GM19463 (cell line): ENCODE measurements at regions not wholly inside any gene's neighbourhood (a gene's known extent, or its start where the extent isn't known, plus 50 kb on each side); places are given as distances from the start of the nearest gene placed in this dataset.

ENCODE experiments used
- ATAC-seq: cut with Tn5 transposase; IDR thresholded peaks from one replicate; pipeline ENCODE4 v1.9.1; 2021; ENCODE audit warnings: mild to moderate bottlenecking, moderate library complexity; ENCODE audit not compliant: unreplicated experiment

GRCh38 chr14:58833634-58834378 lies 196.0 kb downstream of the DACT1 start:
- ATAC-seq, result no peak

DNA sequence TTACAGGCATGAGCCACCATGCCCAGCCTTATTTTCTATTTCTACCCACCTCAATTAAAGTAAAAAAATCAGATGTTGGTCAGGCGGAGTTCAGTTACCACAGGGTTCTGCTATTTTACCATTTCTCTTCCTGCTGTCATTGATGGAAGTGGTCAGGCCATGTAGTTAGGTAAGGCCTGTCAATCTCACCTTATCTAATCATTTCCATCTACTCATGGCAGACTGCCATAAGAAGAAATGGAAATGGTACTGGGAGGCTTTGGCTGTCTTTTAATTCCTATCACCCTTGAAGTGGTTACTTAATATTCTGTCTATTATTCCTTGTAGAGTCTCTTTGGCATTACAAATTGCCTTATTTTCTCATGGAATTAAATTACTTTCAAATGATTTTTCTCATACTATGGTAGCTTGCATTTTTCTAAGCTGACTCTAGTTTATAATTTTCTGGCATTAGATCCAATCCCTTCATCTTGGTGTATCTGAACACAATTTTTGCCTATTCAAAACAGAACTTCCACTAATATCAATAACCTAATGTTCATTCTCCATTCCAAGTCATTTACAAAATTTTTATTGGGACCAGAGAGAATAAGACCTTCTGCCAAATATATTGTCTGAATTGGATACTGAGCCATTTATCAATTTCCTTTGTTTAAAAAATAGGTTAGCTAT lies 198.7 kb downstream of the DACT1 start:
- no peak for ATAC-seq

- no peak for ATAC-seq
Measured at GRCh38 chr14:58839233-58839632, 201.5 kb downstream of the DACT1 start.

DNA sequence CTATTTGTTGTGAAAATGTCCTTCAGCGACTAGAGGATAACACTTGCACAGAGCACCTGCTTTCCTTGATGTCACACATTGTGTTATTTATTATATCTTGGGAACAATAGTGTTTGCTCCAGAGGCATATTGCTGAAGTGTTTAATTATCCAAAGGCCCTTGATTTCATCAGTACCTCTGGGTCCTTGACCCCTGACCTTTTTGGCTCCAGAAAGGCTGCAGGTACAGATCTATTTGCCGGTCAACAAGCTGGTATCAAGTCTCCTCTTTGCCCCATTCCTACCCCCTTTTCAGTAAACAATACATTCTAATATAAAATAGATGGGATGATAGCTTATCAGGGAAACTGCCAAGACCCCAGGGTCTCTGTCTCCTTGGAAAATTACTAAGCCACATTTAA lies 206.8 kb downstream of the DACT1 start:
- ATAC-seq, result no peak

DNA sequence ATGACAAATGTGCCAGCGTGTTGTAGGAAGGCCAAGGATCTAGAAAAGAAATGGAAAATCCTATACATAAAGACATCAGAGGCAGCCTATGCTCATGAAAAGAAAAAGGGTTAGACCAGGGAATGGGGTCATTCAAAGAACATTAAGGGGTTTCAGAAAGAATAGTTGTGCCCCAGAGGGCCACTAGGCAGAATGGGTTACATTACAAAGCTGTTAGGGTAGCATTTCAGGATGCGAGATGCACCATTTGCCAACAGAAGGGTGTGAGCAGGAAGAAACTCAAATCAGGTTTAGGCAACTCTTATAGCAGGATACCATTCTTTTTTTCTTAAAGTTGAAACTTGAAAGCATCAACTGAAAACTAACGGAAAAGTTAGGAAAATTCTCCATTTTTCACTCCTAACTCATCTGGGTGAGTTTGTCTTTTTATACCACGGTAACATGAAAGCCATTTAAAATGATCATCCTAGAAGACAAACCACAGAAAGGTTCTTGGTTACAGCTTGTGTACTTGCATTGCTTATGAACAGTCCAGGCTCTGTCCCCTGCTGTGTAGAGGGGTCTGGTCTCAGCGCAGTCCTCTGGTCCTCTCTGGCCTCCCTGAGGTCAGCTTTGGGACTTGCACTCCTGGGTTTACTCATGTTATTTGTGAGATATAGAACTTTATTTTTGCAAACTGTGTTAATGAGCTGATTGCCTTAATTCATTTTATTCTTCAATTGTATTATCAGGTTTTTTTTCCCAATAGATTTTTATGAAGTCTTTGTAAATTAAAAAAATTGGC lies 209.1 kb downstream of the DACT1 start:
- ATAC-seq, result no peak

- ATAC-seq, result no peak
Measured at GRCh38 chr14:58848365-58848764, 210.6 kb downstream of the DACT1 start.

GRCh38 chr14:58849601-58850000 lies 211.8 kb downstream of the DACT1 start:
- no peak for ATAC-seq

GRCh38 chr14:58850011-58850410 lies 212.2 kb downstream of the DACT1 start:
- no peak for ATAC-seq

DNA sequence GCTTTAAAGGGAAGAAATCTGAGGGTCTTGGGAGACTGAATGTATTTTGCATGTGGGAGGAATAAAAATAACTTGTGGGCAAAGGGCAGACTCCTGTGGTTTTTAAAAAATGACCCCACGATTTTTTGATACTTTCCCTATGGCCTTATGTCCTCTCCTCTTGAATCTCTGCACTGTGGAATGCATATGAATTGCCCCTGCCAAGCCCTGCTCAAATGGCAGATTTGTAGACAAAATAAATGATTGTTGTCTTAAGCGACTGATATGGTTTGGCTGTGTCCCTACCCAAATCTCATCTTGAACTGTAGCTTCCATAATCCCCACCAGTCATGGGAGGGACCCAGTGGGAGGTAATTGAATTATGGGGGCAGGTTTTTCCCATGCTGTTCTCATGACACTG lies 223.8 kb downstream of the DACT1 start:
- no peak for ATAC-seq

DNA sequence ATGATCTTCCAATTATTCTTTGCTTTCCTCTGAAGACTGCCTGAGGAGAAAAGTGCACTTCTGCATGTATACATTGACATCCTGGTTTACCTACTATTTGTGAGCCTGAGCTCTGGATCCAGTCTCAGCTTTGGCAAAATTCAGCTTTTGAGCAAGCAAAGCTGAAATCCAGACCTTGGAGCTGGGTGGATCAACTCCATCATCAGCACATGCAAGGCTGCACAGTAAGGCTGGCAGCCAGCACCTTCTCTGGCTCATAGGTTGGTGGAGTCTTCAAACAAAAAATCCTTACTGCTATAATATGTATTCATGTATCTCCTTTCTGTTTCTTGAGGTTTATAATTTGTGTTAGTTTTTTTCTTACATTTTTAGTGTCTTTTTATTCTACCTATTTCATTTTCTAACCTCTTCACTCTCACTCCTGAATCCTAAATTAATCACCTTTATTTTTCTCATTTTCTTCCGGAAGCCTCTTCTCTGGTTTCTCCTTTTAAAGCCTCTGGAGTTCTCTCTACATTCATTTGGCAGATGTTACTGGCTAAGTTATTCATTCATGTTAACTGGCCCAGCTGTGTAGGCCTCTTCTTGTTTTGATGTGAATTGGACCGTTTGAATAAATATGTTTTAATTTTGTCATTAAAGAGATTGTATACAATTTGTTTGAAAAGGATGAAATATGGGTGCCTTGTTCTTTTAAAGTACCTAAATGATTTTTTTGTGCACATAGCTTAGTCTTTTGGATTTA lies 224.8 kb downstream of the DACT1 start:
- ATAC-seq, result no peak

DNA sequence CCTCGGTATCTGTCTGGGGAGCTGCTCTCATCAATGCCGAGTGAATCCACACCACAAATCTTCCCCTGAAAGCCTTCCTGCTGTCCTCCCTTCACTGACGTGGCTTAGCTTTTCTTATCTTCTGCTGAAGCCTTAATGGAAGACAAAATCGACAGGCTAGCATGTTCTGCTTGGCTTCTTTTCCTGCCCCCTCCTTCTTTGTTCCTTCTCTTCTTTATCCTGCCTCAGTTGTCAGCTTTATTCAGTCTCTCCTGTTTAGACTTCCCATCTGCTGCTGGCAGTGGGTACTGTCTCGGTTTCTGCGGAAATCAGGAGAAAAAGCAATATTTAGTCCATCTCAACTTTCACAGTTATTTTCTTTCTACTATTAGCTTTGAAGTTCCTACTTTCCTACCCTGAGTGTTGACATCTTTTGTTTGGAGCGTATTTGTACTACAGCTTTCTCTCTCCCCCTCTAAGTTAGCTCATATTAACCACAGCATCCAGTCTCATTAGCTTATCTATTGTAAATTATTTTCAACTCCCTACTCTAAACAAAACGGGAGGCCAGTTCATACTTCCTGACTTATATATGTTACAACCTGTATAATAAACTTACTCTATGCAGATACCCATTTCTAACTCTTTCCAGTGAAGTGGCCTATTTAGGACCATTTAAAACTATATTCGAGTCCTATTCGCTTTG lies 226.0 kb downstream of the DACT1 start:
- no peak for ATAC-seq

DNA sequence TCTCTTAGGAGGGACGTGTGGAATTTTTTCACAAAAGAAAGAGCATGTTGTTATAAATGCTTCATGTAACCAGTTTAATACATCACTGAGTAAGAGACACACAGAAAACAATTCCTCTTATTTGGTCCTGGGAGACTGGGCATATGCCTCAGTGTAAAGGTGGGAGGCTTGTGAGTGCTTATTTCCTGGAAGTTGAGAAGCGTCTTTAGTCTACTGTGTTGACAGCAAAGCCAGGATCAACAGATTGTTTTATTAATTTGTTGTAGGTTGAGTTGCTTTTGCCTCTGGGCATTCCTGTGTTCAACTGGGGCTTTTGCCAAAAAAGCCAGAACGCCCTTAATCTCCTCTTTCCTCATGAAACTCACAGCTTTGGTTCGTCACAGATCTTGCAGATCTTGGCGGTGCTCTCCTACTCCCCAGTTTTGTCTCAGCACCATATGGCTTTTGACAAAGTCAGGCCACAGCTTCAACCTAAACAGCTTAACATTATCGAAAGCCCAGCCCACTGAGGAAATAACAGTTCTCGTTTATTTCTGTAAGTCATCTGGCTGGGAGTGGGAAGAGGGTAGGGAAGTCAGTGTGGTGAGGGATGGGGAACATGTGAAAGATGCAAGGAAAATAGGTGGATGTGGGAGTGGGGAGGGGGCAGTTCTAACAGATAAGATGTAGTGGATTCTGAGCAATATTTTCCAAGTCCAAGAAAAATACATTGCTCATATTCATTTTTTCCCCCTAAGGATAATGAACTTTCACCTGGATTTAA lies 227.2 kb downstream of the DACT1 start:
- no peak for ATAC-seq

- ATAC-seq, result no peak
Measured at GRCh38 chr14:58865514-58866281, 227.9 kb downstream of the DACT1 start.

GRCh38 chr14:58866391-58866790 lies 228.6 kb downstream of the DACT1 start:
- no peak for ATAC-seq

- no peak for ATAC-seq
Measured at GRCh38 chr14:58870961-58871360, 233.2 kb downstream of the DACT1 start.

DNA sequence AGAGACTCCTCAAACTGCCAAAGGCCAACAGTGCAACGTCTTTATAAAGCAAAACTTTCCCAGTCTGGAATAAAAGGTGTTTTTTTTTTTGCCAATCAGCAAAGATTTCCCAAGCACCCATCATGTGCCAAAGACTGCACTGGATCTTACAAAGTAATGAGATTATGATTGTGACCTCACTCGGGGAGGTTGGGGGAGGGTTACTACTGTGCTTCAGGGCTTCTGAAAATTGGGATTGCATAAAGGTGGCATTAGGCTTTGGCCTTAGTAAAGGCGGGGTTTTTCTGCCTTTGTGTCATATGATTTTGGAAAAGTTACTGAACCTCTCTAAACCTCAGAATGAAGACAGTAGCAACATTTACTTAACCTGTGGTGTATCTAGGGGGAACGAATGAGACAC lies 233.8 kb downstream of the DACT1 start:
- ATAC-seq, result no peak

GRCh38 chr14:58872061-58872460 lies 234.3 kb downstream of the DACT1 start:
- no peak for ATAC-seq

- no peak for ATAC-seq
Measured at GRCh38 chr14:58873228-58873953, 235.6 kb downstream of the DACT1 start.
